ENCODE measurements at regions not wholly inside any gene's neighbourhood (a gene's known extent, or its start where the extent isn't known, plus 50 kb on each side); places are given as distances from the start of the nearest gene placed in this dataset.

GRCh38 chrX:113586281-113586898 is 745.8 kb upstream of the AMOT start:
- peaks cover 2% of the 10 kb centered on the region for H3K36me3 Mint-ChIP-seq
- DNase-seq (ENCODE audit: extremely low spot score, unreplicated experiment), result no peak
- H3K9me3 Mint-ChIP-seq, result peaks cover 5% of the 10 kb centered on the region
- H3K4me1 Mint-ChIP-seq (ENCODE audit: unreplicated experiment), result peaks cover 8% of the 10 kb centered on the region
- no peaks in the 10 kb centered on the region for H3K27me3 Mint-ChIP-seq
- no peak overlapping the region for H3K27ac Mint-ChIP-seq
- TF ChIP-seq CTCF (conservative IDR thresholded peaks at IDR 0.05), result no peak
- no peak overlapping the region for H3K4me3 Mint-ChIP-seq

GRCh38 chrX:113580486-113580885 is 739.9 kb upstream of the AMOT start:
- H3K4me1 Mint-ChIP-seq (ENCODE audit: unreplicated experiment), result peaks cover 6% of the 10 kb centered on the region
- H3K27ac Mint-ChIP-seq, result no peak overlapping the region
- H3K27me3 Mint-ChIP-seq, result no peaks in the 10 kb centered on the region
- TF ChIP-seq CTCF (conservative IDR thresholded peaks at IDR 0.05), result no peak
- H3K9me3 Mint-ChIP-seq, result peaks cover 5% of the 10 kb centered on the region
- H3K36me3 Mint-ChIP-seq, result peaks cover 3% of the 10 kb centered on the region
- no peak overlapping the region for H3K4me3 Mint-ChIP-seq
- no peak for DNase-seq (ENCODE audit: extremely low spot score, unreplicated experiment)

GRCh38 chrX:113558576-113558975 is 717.9 kb upstream of the AMOT start:
- Mint-ChIP-seq H3K27ac (no peak overlapping the region), H3K36me3 (no peaks in the 10 kb centered on the region), H3K27me3 (no peaks in the 10 kb centered on the region), H3K9me3 (peaks cover 5% of the 10 kb centered on the region), H3K4me3 (no peak overlapping the region), H3K4me1 (ENCODE audit: unreplicated experiment) (no peaks in the 10 kb centered on the region)
- TF ChIP-seq CTCF (conservative IDR thresholded peaks at IDR 0.05), result no peak
- no peak for DNase-seq (ENCODE audit: extremely low spot score, unreplicated experiment)

GRCh38 chrX:113551919-113552318 is 711.3 kb upstream of the AMOT start:
- DNase-seq (ENCODE audit: extremely low spot score, unreplicated experiment), result no peak
- no peaks in the 10 kb centered on the region for H3K27me3 Mint-ChIP-seq
- no peaks in the 10 kb centered on the region for H3K36me3 Mint-ChIP-seq
- H3K9me3 Mint-ChIP-seq, result peaks cover 5% of the 10 kb centered on the region
- peaks cover 6% of the 10 kb centered on the region for H3K4me1 Mint-ChIP-seq (ENCODE audit: unreplicated experiment)
- no peak for TF ChIP-seq CTCF (conservative IDR thresholded peaks at IDR 0.05)
- no peak overlapping the region for H3K27ac Mint-ChIP-seq
- H3K4me3 Mint-ChIP-seq, result no peak overlapping the region

- Mint-ChIP-seq H3K9me3 (no peaks in the 10 kb centered on the region), H3K4me3 (no peak overlapping the region), H3K4me1 (ENCODE audit: unreplicated experiment) (peaks cover 6% of the 10 kb centered on the region), H3K27me3 (no peaks in the 10 kb centered on the region), H3K36me3 (no peaks in the 10 kb centered on the region), H3K27ac (no peak overlapping the region)
- no peak for DNase-seq (ENCODE audit: extremely low spot score, unreplicated experiment)
- no peak for TF ChIP-seq CTCF (conservative IDR thresholded peaks at IDR 0.05)
These were observed 707.8 kb upstream of the AMOT start for GRCh38 chrX:113548308-113549015.
